GM23248 (cell line): ENCODE measurements at regions not wholly inside any gene's neighbourhood (a gene's known extent, or its start where the extent isn't known, plus 50 kb on each side); places are given as distances from the start of the nearest gene placed in this dataset.

Source experiments
- EZH2 ChIP-seq: fragments of 200-600 bp; sonication (generic); IDR thresholded peaks from 2 replicates; pipeline ENCODE4 v1.6.1; 2018; ENCODE audit warnings: antibody characterized with exemption, mild to moderate bottlenecking; ENCODE audit not compliant: insufficient read depth, poor library complexity, severe bottlenecking
- EZH2phosphoT487 ChIP-seq: fragments of 200-600 bp; sonication (generic); IDR thresholded peaks from 2 replicates; pipeline ENCODE4 v1.6.1; 2018; ENCODE audit warnings: antibody characterized with exemption, moderate library complexity, mild to moderate bottlenecking, low read depth; ENCODE audit not compliant: insufficient read depth

GRCh38 chr3:127457546-127458145 is 132.9 kb downstream of the TPRA1 start:
- no peak for TF ChIP-seq EZH2
- TF ChIP-seq EZH2phosphoT487 = no peak
